IPS-20b (cell line): ENCODE measurements at regions not wholly inside any gene's neighbourhood (a gene's known extent, or its start where the extent isn't known, plus 50 kb on each side); places are given as distances from the start of the nearest gene placed in this dataset.

ENCODE experiments used
- H3K27ac ChIP-seq: one replicate; pipeline ENCODE4 v1.5.1; 2013; ENCODE audit warnings: low read length
- H3K27me3 ChIP-seq: 2 replicates; pipeline ENCODE4 v1.6.1; 2013; ENCODE audit warnings: mild to moderate bottlenecking, low read length, inconsistent platforms; ENCODE audit not compliant: insufficient read depth
- H3K36me3 ChIP-seq: 2 replicates; pipeline ENCODE4 v1.6.1; 2013; ENCODE audit warnings: low read depth, mild to moderate bottlenecking, inconsistent platforms, low read length, moderate library complexity; ENCODE audit not compliant: insufficient read depth
- H3K4me1 ChIP-seq: 2 replicates; pipeline ENCODE4 v1.6.1; 2013; ENCODE audit warnings: mild to moderate bottlenecking, control low read depth, inconsistent platforms, low read length, moderate library complexity; ENCODE audit not compliant: insufficient read depth
- H3K4me3 ChIP-seq: 2 replicates; pipeline ENCODE4 v1.5.1; 2013; ENCODE audit warnings: mild to moderate bottlenecking, low read length, inconsistent platforms
- H3K9ac ChIP-seq: 2 replicates; pipeline ENCODE4 v1.6.1; 2013; ENCODE audit warnings: low read depth, mild to moderate bottlenecking, inconsistent platforms, low read length, moderate library complexity
- H3K9me3 ChIP-seq: 2 replicates; pipeline ENCODE4 v1.6.1; 2013; ENCODE audit warnings: mild to moderate bottlenecking, low read depth, low read length, inconsistent platforms; ENCODE audit not compliant: insufficient read depth

GRCh38 chr21:38556390-38556789 lies 58.1 kb upstream of the ERG start:
- Histone ChIP-seq H3K9ac (no peak overlapping the region), H3K36me3 (no peaks in the 10 kb centered on the region), H3K4me1 (peaks cover 6% of the 10 kb centered on the region; the same call in 1 of the 2 replicates), H3K4me3 (no peak overlapping the region), H3K9me3 (no peaks in the 10 kb centered on the region), H3K27ac (no peak overlapping the region), H3K27me3 (no peaks in the 10 kb centered on the region)

GRCh38 chr21:38561205-38561604 lies 62.9 kb upstream of the ERG start:
- no peaks in the 10 kb centered on the region for H3K27me3 ChIP-seq
- H3K36me3 ChIP-seq, result no peaks in the 10 kb centered on the region
- H3K9ac ChIP-seq, result no peak overlapping the region
- H3K27ac ChIP-seq, result no peak overlapping the region
- H3K4me3 ChIP-seq, result no peak overlapping the region
- peaks cover 6% of the 10 kb centered on the region; the same call in 1 of the 2 replicates for H3K4me1 ChIP-seq
- no peaks in the 10 kb centered on the region for H3K9me3 ChIP-seq

- Histone ChIP-seq H3K4me1 (peaks cover 12% of the 10 kb centered on the region; the same call in 1 of the 2 replicates), H3K36me3 (no peaks in the 10 kb centered on the region), H3K27ac (no peak overlapping the region), H3K9ac (no peak overlapping the region), H3K27me3 (no peaks in the 10 kb centered on the region), H3K4me3 (no peak overlapping the region), H3K9me3 (no peaks in the 10 kb centered on the region)
Measured at GRCh38 chr21:38561613-38562581, 63.6 kb upstream of the ERG start.

GRCh38 chr21:38567335-38567969 lies 69.2 kb upstream of the ERG start:
- Histone ChIP-seq H3K9ac (0 out of 2 replicates have a peak overlapping the region, but pooled peaks have one; percentile 24), H3K4me1 (peaks cover 11% of the 10 kb centered on the region; the same call in 1 of the 2 replicates), H3K36me3 (no peaks in the 10 kb centered on the region), H3K27me3 (no peaks in the 10 kb centered on the region), H3K9me3 (no peaks in the 10 kb centered on the region), H3K27ac (no peak overlapping the region), H3K4me3 (0 out of 2 replicates have a peak overlapping the region, but pooled peaks have one; percentile 5)

GRCh38 chr21:38567970-38568360 lies 69.7 kb upstream of the ERG start:
- Histone ChIP-seq H3K27me3 (no peaks in the 10 kb centered on the region), H3K9ac (0 out of 2 replicates have a peak overlapping the region, but pooled peaks have one; percentile 24), H3K9me3 (no peaks in the 10 kb centered on the region), H3K4me3 (no peak overlapping the region), H3K4me1 (peaks cover 11% of the 10 kb centered on the region; the same call in 1 of the 2 replicates), H3K27ac (no peak overlapping the region), H3K36me3 (no peaks in the 10 kb centered on the region)

- H3K36me3 ChIP-seq, result no peaks in the 10 kb centered on the region
- H3K4me1 ChIP-seq, result peaks cover 11% of the 10 kb centered on the region; the same call in 1 of the 2 replicates
- no peak overlapping the region for H3K4me3 ChIP-seq
- no peaks in the 10 kb centered on the region for H3K27me3 ChIP-seq
- H3K9me3 ChIP-seq, result no peaks in the 10 kb centered on the region
- no peak overlapping the region for H3K27ac ChIP-seq
- no peak overlapping the region for H3K9ac ChIP-seq
Measured at GRCh38 chr21:38569733-38570132, 71.5 kb upstream of the ERG start.

- H3K4me1 ChIP-seq, result peaks cover 11% of the 10 kb centered on the region; the same call in 1 of the 2 replicates
Measured at GRCh38 chr21:38570596-38570995, 72.3 kb upstream of the ERG start.

GRCh38 chr21:38574895-38575575 lies 76.8 kb upstream of the ERG start:
- Histone ChIP-seq H3K4me1 (no peaks in the 10 kb centered on the region), H3K27me3 (no peaks in the 10 kb centered on the region), H3K36me3 (no peaks in the 10 kb centered on the region), H3K9ac (no peak overlapping the region), H3K27ac (no peak overlapping the region), H3K9me3 (no peaks in the 10 kb centered on the region), H3K4me3 (no peak overlapping the region)

More at GRCh38 chr21:38570596-38570995, 72.3 kb upstream of the ERG start:
- H3K36me3 ChIP-seq, result no peaks in the 10 kb centered on the region
- no peaks in the 10 kb centered on the region for H3K27me3 ChIP-seq
- no peak overlapping the region for H3K9ac ChIP-seq
- H3K9me3 ChIP-seq, result no peaks in the 10 kb centered on the region
- no peak overlapping the region for H3K4me3 ChIP-seq
- H3K27ac ChIP-seq, result no peak overlapping the region

- no peaks in the 10 kb centered on the region for H3K4me1 ChIP-seq
- no peak overlapping the region for H3K27ac ChIP-seq
- H3K9ac ChIP-seq, result no peak overlapping the region
- H3K9me3 ChIP-seq, result no peaks in the 10 kb centered on the region
- no peaks in the 10 kb centered on the region for H3K27me3 ChIP-seq
- H3K4me3 ChIP-seq, result no peak overlapping the region
- H3K36me3 ChIP-seq, result no peaks in the 10 kb centered on the region
Measured at GRCh38 chr21:38577887-38578286, 79.6 kb upstream of the ERG start.

- no peaks in the 10 kb centered on the region for H3K36me3 ChIP-seq
- H3K4me3 ChIP-seq, result no peak overlapping the region
- H3K27me3 ChIP-seq, result no peaks in the 10 kb centered on the region
- H3K9ac ChIP-seq, result no peak overlapping the region
- H3K9me3 ChIP-seq, result no peaks in the 10 kb centered on the region
- no peak overlapping the region for H3K27ac ChIP-seq
- H3K4me1 ChIP-seq, result peaks cover 3% of the 10 kb centered on the region
Measured at GRCh38 chr21:38590449-38591217, 92.4 kb upstream of the ERG start.

- no peak overlapping the region for H3K4me3 ChIP-seq
- no peak overlapping the region for H3K9ac ChIP-seq
- peaks cover 3% of the 10 kb centered on the region for H3K4me1 ChIP-seq
- no peaks in the 10 kb centered on the region for H3K9me3 ChIP-seq
- no peaks in the 10 kb centered on the region for H3K27me3 ChIP-seq
- H3K27ac ChIP-seq, result no peak overlapping the region
- no peaks in the 10 kb centered on the region for H3K36me3 ChIP-seq
Measured at GRCh38 chr21:38591218-38591537, 92.9 kb upstream of the ERG start.
